SKM-1 treated with dmso at 0.1 percent for 144 hours (cell line): ENCODE measurements at regions not wholly inside any gene's neighbourhood (a gene's known extent, or its start where the extent isn't known, plus 50 kb on each side); places are given as distances from the start of the nearest gene placed in this dataset.

Experiments
- DNase-seq: peaks from one replicate; lab custom pipeline; 2025; ENCODE audit not compliant: unreplicated experiment; lab: John Stamatoyannopoulos, UW

GRCh38 chr4:89438102-89438831 is 130.7 kb upstream of the GPRIN3 start:
- peak; percentile 60 for DNase-seq

- peak; percentile 53 for DNase-seq
Measured at GRCh38 chr4:89434364-89434988, 126.9 kb upstream of the GPRIN3 start.

- no peak for DNase-seq
Measured at GRCh38 chr4:89427782-89428181, 120.2 kb upstream of the GPRIN3 start.

GRCh38 chr4:89425023-89425422 is 117.4 kb upstream of the GPRIN3 start:
- no peak for DNase-seq

- DNase-seq: no peak
Measured at GRCh38 chr4:89422441-89422990, 114.9 kb upstream of the GPRIN3 start.

- no peak for DNase-seq
Measured at GRCh38 chr4:89420507-89420906, 112.9 kb upstream of the GPRIN3 start.

GRCh38 chr4:89419111-89419695 is 111.6 kb upstream of the GPRIN3 start:
- DNase-seq: no peak

GRCh38 chr4:89416960-89417359 is 109.4 kb upstream of the GPRIN3 start:
- DNase-seq: no peak

- no peak for DNase-seq
Measured at GRCh38 chr4:89413518-89413917, 105.9 kb upstream of the GPRIN3 start.

- DNase-seq: no peak
Measured at GRCh38 chr4:89411539-89412309, 104.1 kb upstream of the GPRIN3 start.

GRCh38 chr4:89410687-89411086 is 103.1 kb upstream of the GPRIN3 start:
- no peak for DNase-seq

- no peak for DNase-seq
Measured at GRCh38 chr4:89404530-89404929, 96.9 kb upstream of the GPRIN3 start.

- DNase-seq: no peak
Measured at GRCh38 chr4:89403826-89404225, 96.2 kb upstream of the GPRIN3 start.

GRCh38 chr4:89400287-89401035 is 92.9 kb upstream of the GPRIN3 start:
- DNase-seq: no peak

GRCh38 chr4:89398644-89399043 is 91.0 kb upstream of the GPRIN3 start:
- DNase-seq: no peak

- DNase-seq: no peak
Measured at GRCh38 chr4:89398146-89398545, 90.5 kb upstream of the GPRIN3 start.

- no peak for DNase-seq
Measured at GRCh38 chr4:89397441-89397840, 89.8 kb upstream of the GPRIN3 start.

- DNase-seq: no peak
Measured at GRCh38 chr4:89382439-89382838, 74.8 kb upstream of the GPRIN3 start.

GRCh38 chr4:89380980-89381379 is 73.4 kb upstream of the GPRIN3 start:
- DNase-seq: no peak

GRCh38 chr4:89379511-89380044 is 72.0 kb upstream of the GPRIN3 start:
- no peak for DNase-seq
